SKM-1 (cell line): ENCODE measurements at regions not wholly inside any gene's neighbourhood (a gene's known extent, or its start where the extent isn't known, plus 50 kb on each side); places are given as distances from the start of the nearest gene placed in this dataset.

Experiments used
- DNase-seq: peaks from one replicate; lab custom pipeline; 2025; ENCODE audit not compliant: unreplicated experiment; lab: John Stamatoyannopoulos, UW

DNA sequence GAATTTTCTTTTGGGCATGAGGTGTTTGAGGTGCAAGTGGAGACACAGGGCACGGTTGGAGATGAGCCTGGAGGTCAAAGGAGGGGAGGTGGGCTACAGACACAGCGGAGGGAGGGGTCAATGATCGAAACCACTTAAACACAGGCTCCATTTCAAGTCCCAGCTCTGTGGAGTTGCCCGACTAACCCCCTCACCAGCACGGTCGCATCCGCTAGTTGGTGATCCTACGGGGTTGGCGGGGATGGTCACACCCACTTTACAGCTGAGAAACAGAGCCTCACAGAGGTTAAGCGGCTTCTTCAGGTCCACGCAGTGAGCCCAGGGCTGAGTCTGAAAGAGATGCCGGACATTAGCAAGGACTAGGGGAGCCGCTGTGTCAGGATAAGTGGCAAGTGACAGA is 60.1 kb upstream of the RUNX3 start:
- DNase-seq, result no peak

- no peak for DNase-seq
Observed at GRCh38 chr1:24989082-24989481, 59.0 kb upstream of the RUNX3 start.

- DNase-seq, result no peak
Observed at GRCh38 chr1:24988558-24988912, 58.5 kb upstream of the RUNX3 start.

DNA sequence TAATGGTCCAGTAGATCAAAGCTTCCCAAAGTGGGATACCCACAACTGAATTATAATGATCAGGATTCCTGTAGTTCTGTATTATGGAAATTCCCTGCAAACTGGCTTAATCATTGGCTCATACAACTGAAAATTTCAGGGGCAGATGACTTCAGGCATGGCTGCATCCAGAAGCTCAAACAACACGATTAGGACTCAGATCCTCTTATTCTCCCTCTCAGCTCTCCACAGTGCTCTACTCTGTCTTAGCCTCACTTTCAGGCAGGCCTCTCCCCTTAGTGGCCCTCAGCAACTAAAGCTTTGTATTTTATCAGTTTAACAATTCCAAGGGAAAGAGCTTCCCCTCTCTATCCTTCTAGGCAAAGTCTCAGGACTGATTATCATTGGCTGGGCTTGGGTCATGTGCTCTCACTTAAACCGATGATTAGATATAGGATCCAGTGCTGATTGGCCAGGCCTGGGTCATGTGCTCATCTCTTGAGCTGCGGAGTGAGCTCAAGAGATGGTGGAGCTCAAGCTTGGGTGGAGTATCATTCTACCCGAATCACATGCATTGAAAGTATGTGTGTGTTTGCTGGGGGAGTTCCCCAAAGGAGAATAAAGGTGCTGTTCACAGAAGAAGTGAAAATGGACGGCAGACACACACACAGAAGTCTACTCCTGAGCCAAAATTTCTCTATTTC is 57.9 kb upstream of the RUNX3 start:
- DNase-seq, result no peak

GRCh38 chr1:24987424-24987823 is 57.3 kb upstream of the RUNX3 start:
- no peak for DNase-seq

DNA sequence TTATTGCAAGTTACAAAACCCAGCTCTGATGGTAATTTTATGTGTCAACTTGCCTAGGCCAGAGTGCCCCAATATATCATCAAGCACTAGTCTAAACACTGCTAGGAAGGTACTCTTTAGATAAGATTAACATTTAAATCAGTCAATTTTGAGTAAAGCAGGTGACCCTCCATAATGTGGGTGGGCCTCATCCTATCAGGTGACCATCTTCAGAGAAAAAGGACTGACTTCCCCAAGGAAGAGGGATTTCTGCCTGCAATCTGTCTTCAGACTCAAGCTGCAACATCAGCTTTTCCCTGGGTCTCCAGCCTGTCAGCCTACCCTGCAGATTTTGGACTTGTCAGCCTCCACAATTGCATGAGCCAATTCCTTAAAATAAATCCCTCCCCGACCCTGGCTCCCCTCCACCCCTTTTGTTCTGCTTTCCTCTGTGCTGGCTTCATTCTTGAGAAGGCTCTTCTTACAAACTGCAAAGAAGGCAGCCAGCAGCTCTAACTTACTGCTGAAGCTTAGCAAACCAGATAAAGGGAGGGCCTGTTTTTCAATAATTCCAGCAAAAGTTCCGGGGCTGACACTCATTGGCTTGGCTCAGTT is 56.4 kb upstream of the RUNX3 start:
- no peak for DNase-seq

- DNase-seq, result no peak
Observed at GRCh38 chr1:24985737-24986136, 55.7 kb upstream of the RUNX3 start.

GRCh38 chr1:24984800-24985522 is 54.9 kb upstream of the RUNX3 start:
- no peak for DNase-seq

DNA sequence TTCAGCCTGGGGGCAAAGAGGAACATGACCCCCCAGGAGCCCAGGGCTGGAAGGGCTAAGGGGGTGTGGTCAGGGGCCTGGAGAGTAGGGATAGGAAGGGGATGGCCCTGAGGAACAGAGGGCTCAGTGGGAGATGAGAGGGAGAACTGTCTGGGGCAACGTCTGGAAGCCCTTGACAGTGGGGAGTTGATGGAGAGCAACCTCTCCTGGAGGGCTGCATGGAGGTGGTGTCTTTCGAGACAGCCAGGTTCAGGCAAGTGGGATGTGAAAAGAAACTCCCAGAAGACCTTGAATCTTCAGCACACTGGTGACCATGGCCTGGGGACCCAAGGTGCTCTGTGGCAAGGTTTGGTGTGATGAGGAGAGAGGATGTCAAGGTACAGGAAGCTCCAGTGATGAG is 54.2 kb upstream of the RUNX3 start:
- no peak for DNase-seq

DNA sequence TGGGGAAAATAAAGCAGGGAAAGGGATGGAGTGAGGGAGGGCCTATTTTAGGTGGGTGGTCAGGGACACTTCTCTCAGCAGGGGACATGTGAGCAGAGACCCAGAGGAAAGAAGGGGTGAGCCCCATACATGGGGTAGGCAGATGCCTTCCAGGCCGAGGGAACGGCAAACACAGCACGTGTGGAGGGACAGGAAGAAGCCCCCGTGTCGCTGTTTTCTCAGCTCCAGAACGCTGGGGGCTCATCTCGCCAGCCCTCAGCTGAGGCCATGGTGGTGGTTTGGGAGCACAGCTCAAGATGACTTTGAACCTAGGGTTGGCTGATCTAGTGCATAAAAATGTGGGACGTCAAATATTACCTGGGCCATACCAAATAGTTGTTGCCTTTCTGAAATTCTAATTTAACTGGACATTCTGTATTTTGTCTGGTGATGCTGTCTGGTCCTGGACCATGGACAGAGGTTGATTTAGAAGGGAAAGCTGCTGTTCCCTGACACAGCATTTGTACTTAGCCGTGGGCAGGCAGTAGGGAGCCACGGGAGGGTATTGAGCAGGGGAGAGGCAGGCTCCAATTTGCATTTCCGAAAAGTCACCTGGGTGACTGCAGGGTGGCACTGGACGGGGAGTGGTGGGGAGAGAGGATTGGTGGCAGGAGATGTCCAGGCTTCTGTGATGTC is 53.1 kb upstream of the RUNX3 start:
- DNase-seq, result no peak

DNA sequence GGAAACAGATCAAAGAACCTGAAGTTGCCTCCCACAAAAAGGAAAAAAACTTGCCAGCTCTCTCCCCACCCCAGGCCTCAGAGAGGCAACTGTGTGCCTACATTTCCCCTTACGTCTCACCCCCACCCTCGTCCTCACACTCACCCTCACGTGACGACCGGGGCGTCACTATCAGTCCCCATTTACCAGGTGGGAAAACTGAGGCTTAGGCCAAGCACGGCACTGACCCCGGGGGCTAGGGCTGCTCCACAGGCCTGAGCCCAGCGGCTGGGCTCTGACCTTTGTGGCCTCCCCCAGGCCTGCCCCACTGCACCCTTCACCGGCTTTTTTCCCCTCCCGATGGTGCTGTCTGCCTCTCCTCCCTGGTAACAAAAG is 51.5 kb upstream of the RUNX3 start:
- no peak for DNase-seq

GRCh38 chr1:24980836-24981630 is 51.0 kb upstream of the RUNX3 start:
- no peak for DNase-seq
